Peyer's patch (tissue), 4 donors: ENCODE measurements at regions not wholly inside any gene's neighbourhood (a gene's known extent, or its start where the extent isn't known, plus 50 kb on each side); places are given as distances from the start of the nearest gene placed in this dataset.

ENCODE experiments used
- DNase-seq, 3 donors: peaks; one replicate each; pipeline ENCODE4 v3.0.0-alpha.2; 2017 to 2019
- H3K27ac ChIP-seq, 4 donors: fragments of 200-600 bp; sonication (generic); one replicate each; pipeline ENCODE4 v1.5.1; 2016 to 2019
- H3K27me3 ChIP-seq, 2 donors: fragments of 200-600 bp; sonication (generic); one replicate each; pipeline ENCODE4 v1.5.1; 2019
- H3K36me3 ChIP-seq, 3 donors: fragments of 200-600 bp; sonication (generic); one replicate each; pipeline ENCODE4 v1.5.1; 2016 to 2019
- H3K4me1 ChIP-seq, 4 donors: fragments of 200-600 bp; sonication (generic); one replicate each; pipeline ENCODE4 v1.5.1; 2016 to 2019
- H3K4me3 ChIP-seq, 4 donors: fragments of 200-600 bp; sonication (generic); 1 replicate in 3 of 4; 2 replicates in 1 of 4; pipeline ENCODE4 v1.5.1; 2016 to 2019; ENCODE audit warnings: mild to moderate bottlenecking in 1 of 4
- H3K9me3 ChIP-seq, 4 donors: fragments of 200-600 bp; sonication (generic); one replicate each; pipeline ENCODE4 v1.5.1; 2016 to 2019; ENCODE audit warnings: mild to moderate bottlenecking in 1 of 4
- POLR2A ChIP-seq, 2 donors: fragments of 450-650 bp; IDR thresholded peaks; one replicate each; pipeline ENCODE4 v1.5.1; 2017; ENCODE audit warnings: antibody characterized with exemption in 2 of 2, mild to moderate bottlenecking in 2 of 2, moderate library complexity in 2 of 2
- TF ChIP-seq, protein P1 (sequence below), 6 experiments: fragments of 450-650 bp in 4 of 6; fragments of 200-600 bp in 2 of 6; sonication (generic) in 1 of 6; IDR thresholded peaks; one replicate each; pipeline ENCODE4 v1.5.1; 2017 to 2019; ENCODE audit warnings: antibody characterized with exemption in 6 of 6, mild to moderate bottlenecking in 3 of 6, moderate library complexity in 1 of 6

DNA sequence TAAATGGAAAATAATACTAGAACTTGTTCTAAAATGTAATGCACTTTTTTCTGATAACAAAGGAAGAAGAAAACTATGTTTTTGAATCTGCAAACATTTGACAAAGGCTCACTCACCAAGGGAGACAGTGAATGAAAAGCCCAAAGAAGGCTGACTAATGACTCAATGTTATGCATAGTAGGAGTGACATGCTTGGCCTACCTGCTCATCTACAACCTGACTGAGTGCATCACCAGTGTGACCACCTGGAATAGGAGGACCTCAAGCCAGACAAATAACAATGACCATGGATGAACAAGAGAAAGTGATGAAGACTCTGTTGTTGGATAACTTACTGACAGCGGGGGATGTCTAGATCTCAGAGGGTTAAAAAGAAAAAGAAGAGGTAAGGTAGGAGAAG lies 157.2 kb downstream of the SIM1 start:
- TF ChIP-seq POLR2A (IDR thresholded peaks at IDR 0.05) = no peak
- TF ChIP-seq, protein P1, sequence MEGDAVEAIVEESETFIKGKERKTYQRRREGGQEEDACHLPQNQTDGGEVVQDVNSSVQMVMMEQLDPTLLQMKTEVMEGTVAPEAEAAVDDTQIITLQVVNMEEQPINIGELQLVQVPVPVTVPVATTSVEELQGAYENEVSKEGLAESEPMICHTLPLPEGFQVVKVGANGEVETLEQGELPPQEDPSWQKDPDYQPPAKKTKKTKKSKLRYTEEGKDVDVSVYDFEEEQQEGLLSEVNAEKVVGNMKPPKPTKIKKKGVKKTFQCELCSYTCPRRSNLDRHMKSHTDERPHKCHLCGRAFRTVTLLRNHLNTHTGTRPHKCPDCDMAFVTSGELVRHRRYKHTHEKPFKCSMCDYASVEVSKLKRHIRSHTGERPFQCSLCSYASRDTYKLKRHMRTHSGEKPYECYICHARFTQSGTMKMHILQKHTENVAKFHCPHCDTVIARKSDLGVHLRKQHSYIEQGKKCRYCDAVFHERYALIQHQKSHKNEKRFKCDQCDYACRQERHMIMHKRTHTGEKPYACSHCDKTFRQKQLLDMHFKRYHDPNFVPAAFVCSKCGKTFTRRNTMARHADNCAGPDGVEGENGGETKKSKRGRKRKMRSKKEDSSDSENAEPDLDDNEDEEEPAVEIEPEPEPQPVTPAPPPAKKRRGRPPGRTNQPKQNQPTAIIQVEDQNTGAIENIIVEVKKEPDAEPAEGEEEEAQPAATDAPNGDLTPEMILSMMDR (IDR thresholded peaks at IDR 0.05) = no peak
- Histone ChIP-seq H3K9me3 (no peaks in the 10 kb centered on the region), H3K4me3 (no peak overlapping the region), H3K27me3 (no peaks in the 10 kb centered on the region), H3K4me1 (no peaks in the 10 kb centered on the region), H3K27ac (no peak overlapping the region), H3K36me3 (no peaks in the 10 kb centered on the region)
- no peak for DNase-seq

DNA sequence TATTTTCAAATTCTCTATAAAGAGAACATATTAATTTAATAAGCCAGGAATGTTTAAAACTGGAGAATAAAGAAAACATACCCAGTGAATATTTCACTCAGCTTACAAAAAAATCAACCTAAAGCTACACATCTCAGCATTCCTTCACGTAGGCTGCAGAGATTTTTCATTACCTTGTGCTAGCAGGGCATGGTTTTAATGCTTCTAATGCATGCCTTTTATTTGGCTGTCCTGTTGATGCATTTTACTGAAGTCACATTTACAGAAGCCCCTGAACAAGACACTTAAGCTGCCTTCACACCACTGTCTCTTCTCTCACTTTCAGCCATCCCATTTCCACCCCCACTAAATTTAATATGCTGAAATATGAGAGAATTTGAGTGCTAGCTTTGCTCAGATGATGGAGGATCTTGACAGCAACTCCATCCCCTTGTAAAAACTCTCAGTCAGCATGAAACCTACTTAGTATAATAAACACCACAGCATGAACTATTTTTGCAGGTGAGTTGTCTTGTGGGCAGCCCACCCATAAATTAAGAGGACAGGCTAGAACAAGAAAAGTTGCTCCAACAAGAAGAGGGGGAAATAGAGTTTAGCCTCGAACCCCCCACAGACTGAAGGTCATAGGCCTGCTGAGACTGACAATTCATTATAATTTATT lies 159.4 kb downstream of the SIM1 start:
- no peak overlapping the region for H3K4me3 ChIP-seq
- H3K36me3 ChIP-seq = no peaks in the 10 kb centered on the region
- no peaks in the 10 kb centered on the region for H3K9me3 ChIP-seq
- TF ChIP-seq, protein P1 (IDR thresholded peaks at IDR 0.05) = no peak
- no peak for TF ChIP-seq POLR2A (IDR thresholded peaks at IDR 0.05)
- no peak for DNase-seq
- no peak overlapping the region for H3K27ac ChIP-seq
- H3K27me3 ChIP-seq = no peaks in the 10 kb centered on the region
- H3K4me1 ChIP-seq = no peaks in the 10 kb centered on the region

DNA sequence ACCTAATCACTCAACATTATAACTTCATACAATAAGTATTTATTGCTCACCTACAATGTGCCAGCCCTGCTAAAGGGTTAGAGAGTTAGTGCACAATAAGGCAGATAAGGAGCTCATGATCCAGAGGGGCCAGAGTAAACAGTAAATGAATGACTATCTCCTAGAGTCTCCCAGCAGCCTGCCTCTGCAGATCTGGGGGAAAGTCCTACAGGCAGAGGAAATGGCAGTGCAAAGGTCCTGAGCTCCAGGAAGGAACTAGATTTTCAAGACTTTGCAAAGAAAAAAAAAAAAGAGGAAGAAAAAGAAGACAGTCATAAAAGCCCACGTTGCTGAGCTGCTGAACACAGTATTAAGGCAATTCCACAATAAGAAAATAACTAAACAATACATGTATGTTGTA lies 160.1 kb downstream of the SIM1 start:
- Histone ChIP-seq H3K27ac (no peak overlapping the region), H3K36me3 (no peaks in the 10 kb centered on the region), H3K9me3 (no peaks in the 10 kb centered on the region), H3K4me3 (no peak overlapping the region), H3K4me1 (no peaks in the 10 kb centered on the region), H3K27me3 (no peaks in the 10 kb centered on the region)
- TF ChIP-seq POLR2A (IDR thresholded peaks at IDR 0.05) = no peak
- TF ChIP-seq, protein P1 (IDR thresholded peaks at IDR 0.05) = no peak
- no peak for DNase-seq

DNA sequence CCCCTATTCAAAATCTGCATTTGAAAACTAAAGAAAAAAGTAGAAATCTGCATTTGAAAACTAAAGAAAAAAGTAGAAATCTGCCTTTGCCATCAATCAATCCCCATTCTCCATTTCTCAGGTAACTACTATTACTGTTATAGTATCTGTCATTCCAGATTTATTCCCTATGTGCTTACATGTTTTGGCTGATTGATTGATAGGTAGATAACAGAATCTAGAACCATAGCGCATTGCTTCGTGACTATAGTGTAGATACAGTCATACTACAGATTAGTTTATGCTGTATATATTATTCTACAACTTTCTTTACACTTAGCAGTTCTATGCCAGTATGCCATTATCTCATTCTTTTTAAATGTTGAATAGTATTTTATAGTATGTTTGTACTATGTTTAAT lies 163.0 kb downstream of the SIM1 start:
- no peak for DNase-seq
- Histone ChIP-seq H3K9me3 (no peaks in the 10 kb centered on the region), H3K4me3 (no peak overlapping the region), H3K36me3 (no peaks in the 10 kb centered on the region), H3K27ac (no peak overlapping the region), H3K4me1 (no peaks in the 10 kb centered on the region), H3K27me3 (no peaks in the 10 kb centered on the region)
- TF ChIP-seq, protein P1 (IDR thresholded peaks at IDR 0.05) = no peak
- TF ChIP-seq POLR2A (IDR thresholded peaks at IDR 0.05) = no peak

DNA sequence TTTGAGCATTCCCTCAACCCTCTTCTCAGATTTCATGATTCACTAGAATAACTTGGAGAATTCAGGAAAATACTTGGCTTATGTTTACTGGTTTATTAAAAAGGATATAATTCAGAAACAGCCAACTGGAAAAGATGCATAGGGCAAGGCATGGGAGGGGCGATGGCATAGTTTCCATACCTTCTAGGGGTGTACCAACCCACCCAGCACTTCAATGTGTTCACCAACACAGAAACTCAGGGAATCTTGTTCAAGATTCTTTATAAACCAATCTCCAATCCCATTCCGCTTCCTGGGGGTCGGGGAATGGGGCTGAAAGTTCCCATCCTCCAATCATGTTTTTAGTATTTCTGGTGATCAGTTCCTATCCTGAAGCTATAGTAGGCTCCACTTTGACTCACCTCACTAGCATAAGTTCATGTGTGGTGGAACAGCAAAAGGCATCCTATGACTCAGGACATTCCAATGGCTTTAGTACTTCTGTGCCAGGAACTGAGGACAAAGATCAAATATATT lies 164.4 kb downstream of the SIM1 start:
- Histone ChIP-seq H3K4me1 (no peaks in the 10 kb centered on the region), H3K4me3 (no peak overlapping the region), H3K36me3 (no peaks in the 10 kb centered on the region), H3K27ac (no peak overlapping the region), H3K27me3 (no peaks in the 10 kb centered on the region), H3K9me3 (no peaks in the 10 kb centered on the region)
- DNase-seq = no peak
- TF ChIP-seq POLR2A (IDR thresholded peaks at IDR 0.05) = no peak
- TF ChIP-seq, protein P1 (IDR thresholded peaks at IDR 0.05) = no peak
